Astrocyte of the hippocampus (primary cell): ENCODE measurements at regions not wholly inside any gene's neighbourhood (a gene's known extent, or its start where the extent isn't known, plus 50 kb on each side); places are given as distances from the start of the nearest gene placed in this dataset.

ENCODE experiments used
- DNase-seq: peaks from one replicate; pipeline ENCODE4 v3.0.0; 2011; ENCODE audit warnings: low read depth, low spot score

- no peak for DNase-seq
These were observed 315.9 kb upstream of the SEMA6D start for GRCh38 chr15:47401427-47401826.

GRCh38 chr15:47402829-47403228 lies 314.5 kb upstream of the SEMA6D start:
- no peak for DNase-seq

- no peak for DNase-seq
These were observed 312.4 kb upstream of the SEMA6D start for GRCh38 chr15:47404877-47405276.

- DNase-seq: no peak
These were observed 311.7 kb upstream of the SEMA6D start for GRCh38 chr15:47405365-47406162.

- no peak for DNase-seq
These were observed 309.6 kb upstream of the SEMA6D start for GRCh38 chr15:47407692-47408091.

- no peak for DNase-seq
These were observed 308.3 kb upstream of the SEMA6D start for GRCh38 chr15:47409038-47409437.

- no peak for DNase-seq
These were observed 307.7 kb upstream of the SEMA6D start for GRCh38 chr15:47409600-47409999.

- DNase-seq: no peak
These were observed 307.1 kb upstream of the SEMA6D start for GRCh38 chr15:47410247-47410646.

GRCh38 chr15:47411733-47412132 lies 305.6 kb upstream of the SEMA6D start:
- DNase-seq: no peak

- peak; percentile 20 for DNase-seq
These were observed 305.2 kb upstream of the SEMA6D start for GRCh38 chr15:47412136-47412535.

- DNase-seq: no peak
These were observed 304.5 kb upstream of the SEMA6D start for GRCh38 chr15:47412802-47413201.

- DNase-seq: no peak
These were observed 303.1 kb upstream of the SEMA6D start for GRCh38 chr15:47414207-47414606.

GRCh38 chr15:47415539-47415971 lies 301.8 kb upstream of the SEMA6D start:
- no peak for DNase-seq

GRCh38 chr15:47422881-47423665 lies 294.2 kb upstream of the SEMA6D start:
- no peak for DNase-seq

- no peak for DNase-seq
These were observed 289.8 kb upstream of the SEMA6D start for GRCh38 chr15:47427463-47427862.

GRCh38 chr15:47429376-47429775 lies 287.9 kb upstream of the SEMA6D start:
- peak; percentile 36 for DNase-seq

GRCh38 chr15:47431501-47431900 lies 285.8 kb upstream of the SEMA6D start:
- peak; percentile 84 for DNase-seq

- DNase-seq: no peak
These were observed 284.5 kb upstream of the SEMA6D start for GRCh38 chr15:47432826-47433225.

GRCh38 chr15:47434596-47434995 lies 282.7 kb upstream of the SEMA6D start:
- no peak for DNase-seq

- DNase-seq: no peak
These were observed 279.8 kb upstream of the SEMA6D start for GRCh38 chr15:47437491-47437890.

- no peak for DNase-seq
These were observed 277.9 kb upstream of the SEMA6D start for GRCh38 chr15:47439146-47440111.

- DNase-seq: no peak
These were observed 274.9 kb upstream of the SEMA6D start for GRCh38 chr15:47442371-47442770.
